ENCODE measurements at regions not wholly inside any gene's neighbourhood (a gene's known extent, or its start where the extent isn't known, plus 50 kb on each side); places are given as distances from the start of the nearest gene placed in this dataset.

DNA sequence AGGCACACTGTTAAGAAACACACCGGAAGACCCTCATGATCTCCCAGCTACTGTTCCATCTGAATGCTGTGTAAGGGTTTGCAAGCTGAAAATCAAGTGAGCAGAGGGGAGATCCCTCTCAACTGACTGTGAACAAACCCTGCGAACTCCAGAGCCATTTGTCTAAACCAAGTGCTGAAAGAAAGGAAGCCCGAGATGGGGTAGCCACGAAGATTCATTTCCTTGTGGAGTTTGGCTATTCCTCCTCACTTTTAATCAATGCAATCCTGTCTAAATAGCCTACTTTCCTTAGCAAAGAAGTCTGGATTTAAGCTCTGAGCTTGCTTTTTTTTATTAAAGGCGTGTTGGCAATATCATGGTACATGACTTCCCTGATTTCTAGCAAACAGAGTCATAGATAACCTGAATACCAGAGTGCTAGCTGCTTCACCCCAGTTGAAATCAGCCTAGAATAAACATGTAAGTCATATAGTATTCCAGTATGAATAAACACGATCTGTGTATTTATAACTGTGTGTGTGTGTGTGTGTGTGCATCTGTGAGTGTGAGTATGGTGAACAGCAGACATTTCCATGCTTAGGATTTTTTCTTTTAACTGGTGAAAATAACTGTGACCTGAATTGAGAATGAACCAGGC, 365.2 kb downstream of the ZNF521 start:
- Histone ChIP-seq H4K20me1 (ENCODE audit: low read depth, low read length) (no peaks in the 10 kb centered on the region), H3K9me3 (ENCODE audit: insufficient read depth, low read length) (no peaks in the 10 kb centered on the region), H3K79me2 (ENCODE audit: insufficient read depth, low read length) (no peaks in the 10 kb centered on the region), H3K9ac (ENCODE audit: low read length) (no peak overlapping the region), H3K36me3 (ENCODE audit: low read length) (no peaks in the 10 kb centered on the region), H3K27me3 (ENCODE audit: low read length) (no peaks in the 10 kb centered on the region), H3K4me3 (ENCODE audit: insufficient read depth, low read length, poor library complexity, severe bottlenecking) (no peak overlapping the region), H3F3A (ENCODE audit: insufficient read depth) (no peaks in the 10 kb centered on the region), H3K4me2 (ENCODE audit: low read depth, low read length, poor library complexity, severe bottlenecking) (no peak overlapping the region), H2AFZ (ENCODE audit: low read depth, low read length, severe bottlenecking) (no peak overlapping the region), H3K27ac (ENCODE audit: low read depth, low read length) (no peak overlapping the region), H3K9me2 (replicated peaks; ENCODE audit: insufficient read depth, low read length) (no peaks in the 10 kb centered on the region)
- TF ChIP-seq, protein P1, sequence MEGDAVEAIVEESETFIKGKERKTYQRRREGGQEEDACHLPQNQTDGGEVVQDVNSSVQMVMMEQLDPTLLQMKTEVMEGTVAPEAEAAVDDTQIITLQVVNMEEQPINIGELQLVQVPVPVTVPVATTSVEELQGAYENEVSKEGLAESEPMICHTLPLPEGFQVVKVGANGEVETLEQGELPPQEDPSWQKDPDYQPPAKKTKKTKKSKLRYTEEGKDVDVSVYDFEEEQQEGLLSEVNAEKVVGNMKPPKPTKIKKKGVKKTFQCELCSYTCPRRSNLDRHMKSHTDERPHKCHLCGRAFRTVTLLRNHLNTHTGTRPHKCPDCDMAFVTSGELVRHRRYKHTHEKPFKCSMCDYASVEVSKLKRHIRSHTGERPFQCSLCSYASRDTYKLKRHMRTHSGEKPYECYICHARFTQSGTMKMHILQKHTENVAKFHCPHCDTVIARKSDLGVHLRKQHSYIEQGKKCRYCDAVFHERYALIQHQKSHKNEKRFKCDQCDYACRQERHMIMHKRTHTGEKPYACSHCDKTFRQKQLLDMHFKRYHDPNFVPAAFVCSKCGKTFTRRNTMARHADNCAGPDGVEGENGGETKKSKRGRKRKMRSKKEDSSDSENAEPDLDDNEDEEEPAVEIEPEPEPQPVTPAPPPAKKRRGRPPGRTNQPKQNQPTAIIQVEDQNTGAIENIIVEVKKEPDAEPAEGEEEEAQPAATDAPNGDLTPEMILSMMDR (IDR thresholded peaks at IDR 0.05; ENCODE audit: insufficient read depth, low read length, poor library complexity, severe bottlenecking), result no peak
- TF ChIP-seq EZH2phosphoT487 (conservative IDR thresholded peaks at IDR 0.05; ENCODE audit: low read length), result no peak

DNA sequence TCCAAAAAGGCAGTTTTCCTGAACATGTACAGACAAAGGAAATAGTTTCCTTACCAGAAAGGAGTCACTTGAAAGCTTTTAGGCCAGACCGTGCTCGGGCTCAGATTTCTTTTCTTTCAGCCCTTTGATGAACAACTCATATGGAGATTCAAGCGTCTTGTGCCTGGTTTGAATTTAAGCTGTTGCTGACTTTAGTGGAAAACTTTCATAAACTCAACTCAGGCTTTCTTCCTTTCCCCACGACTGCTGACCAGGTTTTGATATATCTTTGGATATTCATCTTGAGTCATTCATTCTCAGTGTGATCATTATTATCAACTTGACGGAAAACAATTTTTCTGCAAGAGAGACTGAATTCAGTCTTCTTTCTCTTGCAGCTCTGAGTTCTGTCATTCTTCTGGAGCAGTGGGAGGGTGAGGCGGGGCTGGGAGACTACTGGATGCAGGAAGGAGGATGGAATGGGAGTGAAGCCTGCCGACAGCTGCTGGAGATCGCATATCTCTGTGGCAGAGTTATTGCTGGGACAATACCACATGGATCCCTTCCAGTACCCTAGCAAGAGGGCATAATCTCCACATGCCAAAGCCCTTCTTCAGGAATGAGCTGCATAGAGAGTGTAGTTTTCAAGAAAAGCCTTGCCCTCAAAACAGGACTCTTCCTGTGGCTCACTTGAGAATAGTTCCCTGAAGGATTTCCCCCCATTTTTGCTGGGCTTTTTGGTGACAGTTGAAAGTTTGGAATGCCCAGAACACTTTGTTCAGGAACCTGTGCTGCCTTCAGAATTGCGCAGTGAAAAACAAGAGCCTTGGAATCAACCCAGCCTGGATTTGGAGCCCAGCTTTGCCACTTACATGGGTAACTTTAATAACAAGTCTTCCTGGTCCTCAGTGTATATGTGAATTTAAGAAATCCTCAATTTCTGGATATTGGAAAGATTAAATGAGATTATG, 364.4 kb downstream of the ZNF521 start:
- no peak overlapping the region for H3K4me3 ChIP-seq (ENCODE audit: insufficient read depth, low read length, poor library complexity, severe bottlenecking)

DNA sequence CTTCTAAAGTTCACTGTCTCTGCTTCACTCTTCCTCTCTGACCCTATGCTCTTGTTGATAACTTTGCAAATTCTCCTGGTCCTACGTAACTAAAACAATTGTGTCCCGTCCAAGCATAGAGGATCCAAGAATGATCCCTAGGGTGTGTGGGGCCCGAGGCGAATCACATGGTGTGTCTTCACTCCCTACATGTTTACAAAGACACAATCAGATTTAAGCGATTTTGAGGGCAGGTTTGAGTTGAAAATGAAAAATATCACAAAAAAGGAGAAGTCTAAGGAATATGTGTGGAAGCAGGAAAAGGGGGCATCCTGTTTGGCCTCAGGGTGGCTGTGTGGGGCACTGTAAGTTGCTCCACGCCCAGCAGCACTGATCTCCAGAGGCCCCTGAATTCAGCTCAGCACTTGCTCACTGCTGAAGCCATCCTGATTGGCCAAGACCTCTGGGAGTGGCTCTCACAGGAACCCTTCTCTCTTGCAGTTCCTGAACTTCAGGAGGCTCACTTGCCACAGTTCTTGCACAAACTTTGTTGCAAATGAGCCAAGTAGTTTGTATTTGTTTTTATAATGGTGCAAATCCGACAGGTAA, 363.6 kb downstream of the ZNF521 start:
- H3K79me2 ChIP-seq (ENCODE audit: insufficient read depth, low read length), result no peaks in the 10 kb centered on the region
- no peaks in the 10 kb centered on the region for H3K9me2 ChIP-seq (replicated peaks; ENCODE audit: insufficient read depth, low read length)
- no peak overlapping the region for H3K27ac ChIP-seq (ENCODE audit: low read depth, low read length)
- no peak overlapping the region for H2AFZ ChIP-seq (ENCODE audit: low read depth, low read length, severe bottlenecking)
- H3K9ac ChIP-seq (ENCODE audit: low read length), result no peak overlapping the region
- no peak for TF ChIP-seq EZH2phosphoT487 (conservative IDR thresholded peaks at IDR 0.05; ENCODE audit: low read length)
- TF ChIP-seq, protein P1 (IDR thresholded peaks at IDR 0.05; ENCODE audit: insufficient read depth, low read length, poor library complexity, severe bottlenecking), result no peak
- H3K9me3 ChIP-seq (ENCODE audit: insufficient read depth, low read length), result no peaks in the 10 kb centered on the region
- no peaks in the 10 kb centered on the region for H3F3A ChIP-seq (ENCODE audit: insufficient read depth)
- no peak overlapping the region for H3K4me2 ChIP-seq (ENCODE audit: low read depth, low read length, poor library complexity, severe bottlenecking)
- H4K20me1 ChIP-seq (ENCODE audit: low read depth, low read length), result no peaks in the 10 kb centered on the region
- H3K4me3 ChIP-seq (ENCODE audit: insufficient read depth, low read length, poor library complexity, severe bottlenecking), result no peak overlapping the region
- no peaks in the 10 kb centered on the region for H3K27me3 ChIP-seq (ENCODE audit: low read length)
- H3K36me3 ChIP-seq (ENCODE audit: low read length), result no peaks in the 10 kb centered on the region

More for the DNA sequence above, 364.4 kb downstream of the ZNF521 start:
- no peak overlapping the region for H2AFZ ChIP-seq (ENCODE audit: low read depth, low read length, severe bottlenecking)
- no peaks in the 10 kb centered on the region for H3K79me2 ChIP-seq (ENCODE audit: insufficient read depth, low read length)
- no peak overlapping the region for H3K9ac ChIP-seq (ENCODE audit: low read length)
- H4K20me1 ChIP-seq (ENCODE audit: low read depth, low read length), result no peaks in the 10 kb centered on the region
- H3F3A ChIP-seq (ENCODE audit: insufficient read depth), result no peaks in the 10 kb centered on the region
- no peaks in the 10 kb centered on the region for H3K27me3 ChIP-seq (ENCODE audit: low read length)
- no peak overlapping the region for H3K27ac ChIP-seq (ENCODE audit: low read depth, low read length)
- no peaks in the 10 kb centered on the region for H3K9me3 ChIP-seq (ENCODE audit: insufficient read depth, low read length)
- TF ChIP-seq, protein P1 (IDR thresholded peaks at IDR 0.05; ENCODE audit: insufficient read depth, low read length, poor library complexity, severe bottlenecking), result no peak
- TF ChIP-seq EZH2phosphoT487 (conservative IDR thresholded peaks at IDR 0.05; ENCODE audit: low read length), result no peak
- no peaks in the 10 kb centered on the region for H3K36me3 ChIP-seq (ENCODE audit: low read length)
- H3K9me2 ChIP-seq (replicated peaks; ENCODE audit: insufficient read depth, low read length), result no peaks in the 10 kb centered on the region
- H3K4me2 ChIP-seq (ENCODE audit: low read depth, low read length, poor library complexity, severe bottlenecking), result no peak overlapping the region
